A549 (cell line): ENCODE measurements at regions not wholly inside any gene's neighbourhood (a gene's known extent, or its start where the extent isn't known, plus 50 kb on each side); places are given as distances from the start of the nearest gene placed in this dataset.
"Not testable (repeated sequence)": the region's sequence is repeated elsewhere in the genome, so short reads cannot be mapped to it uniquely, and the experiment has no call there.

Experiments used
- ATAC-seq, 2 experiments: fragments of 200-7000 bp in 1 of 2; fragments of >200 bp in 1 of 2; cut with Nextera tagmentation in 1 of 2; cut with Tn5 transposase in 1 of 2; 3 replicates each; pipeline versions ENCODE4 v1.8.0 to v1.9.1; 2018 to 2020; ENCODE audit warnings: mild to moderate bottlenecking in 1 of 2, moderate library complexity in 1 of 2
- CTCF ChIA-PET: fragments of 300-600 bp; sonication (Branson Sonifier 250); formaldehyde crosslinking; extraction: SDS; loops from one replicate; lab custom pipeline; 2021; ENCODE audit warnings: antibody characterized with exemption, inconsistent platforms; lab: Yijun Ruan, JAX
- POLR2A ChIA-PET: fragments of 350-600 bp; formaldehyde crosslinking; extraction: SDS; loops from one replicate; lab custom pipeline; 2021; ENCODE audit warnings: antibody characterized with exemption, inconsistent platforms; lab: Yijun Ruan, JAX
- DNase-seq, 2 experiments: peaks; one replicate each; pipeline versions ENCODE4 v3.0.0 to v3.0.0-alpha.2; 2011 to 2016; ENCODE audit warnings: low read depth in 1 of 2, low spot score in 1 of 2
- FAIRE-seq: peaks from 2 replicates; lab custom pipeline; 2011; peaks lifted over from hg19 to GRCh38; lab: Jason Lieb, UNC
- H3K27ac ChIP-seq, 2 experiments: fragments of >200 bp; sonication (Bioruptor Twin); formaldehyde crosslinking; 3 replicates each; pipeline ENCODE4 v1.5.1; 2016 to 2017
- H3K4me1 ChIP-seq: fragments of >200 bp; sonication (Bioruptor Twin); formaldehyde crosslinking; 3 replicates; pipeline ENCODE4 v1.6.1; 2016
- H3K4me2 ChIP-seq: fragments of >200 bp; sonication (Bioruptor Twin); formaldehyde crosslinking; 3 replicates; pipeline ENCODE4 v1.6.1; 2016
- H3K4me3 ChIP-seq: fragments of >200 bp; sonication (Bioruptor Twin); formaldehyde crosslinking; 3 replicates; pipeline ENCODE4 v1.5.1; 2016
- H3K9me3 ChIP-seq: fragments of >200 bp; sonication (Bioruptor Twin); formaldehyde crosslinking; 3 replicates; pipeline ENCODE4 v1.6.1; 2016
- BHLHE40 ChIP-seq: IDR thresholded peaks from 2 replicates; pipeline ENCODE4 v1.6.1; 2012; ENCODE audit warnings: low read depth, low read length, inconsistent platforms
- CBX8 ChIP-seq: fragments of 200-600 bp; sonication (generic); IDR thresholded peaks from 2 replicates; pipeline ENCODE4 v1.6.1; 2016
- CEBPB ChIP-seq, 2 experiments: fragments of >200 bp in 1 of 2; sonication (Bioruptor Twin) in 1 of 2; formaldehyde crosslinking in 1 of 2; IDR thresholded peaks; 2 replicates each; pipeline ENCODE4 v1.6.1; 2012 to 2016
- CHD2 ChIP-seq: fragments of 150-350 bp; IDR thresholded peaks from 2 replicates; pipeline ENCODE4 v1.6.1; 2014; ENCODE audit warnings: low read length; ENCODE audit not compliant: partially characterized antibody
- CHD4 ChIP-seq: fragments of 200-600 bp; sonication (generic); IDR thresholded peaks from 2 replicates; pipeline ENCODE4 v1.6.1; 2016; ENCODE audit warnings: antibody characterized with exemption, mild to moderate bottlenecking, borderline replicate concordance
- CTCF ChIP-seq: fragments of >200 bp; sonication (Bioruptor Twin); formaldehyde crosslinking; IDR thresholded peaks from 3 replicates; pipeline ENCODE4 v1.5.1; 2016
- EHF ChIP-seq: fragments of 250-450 bp; sonication (Bioruptor Pico); IDR thresholded peaks from 2 replicates; pipeline ENCODE4 v1.5.0; 2020; ENCODE audit warnings: mild to moderate bottlenecking
- EP300 ChIP-seq, 2 experiments: fragments of >200 bp; sonication (Bioruptor Twin); formaldehyde crosslinking; IDR thresholded peaks; 2 replicates in 1 of 2; 3 replicates in 1 of 2; pipeline ENCODE4 v1.6.1; 2016 to 2017
- FOSB ChIP-seq: fragments of 250-450 bp; sonication (Bioruptor Pico); IDR thresholded peaks from 2 replicates; pipeline ENCODE4 v1.5.0; 2020; ENCODE audit warnings: mild to moderate bottlenecking, moderate library complexity
- GATA3 ChIP-seq: IDR thresholded peaks from 2 replicates; pipeline ENCODE4 v1.6.1; 2012; ENCODE audit warnings: borderline replicate concordance
- HDAC2 ChIP-seq: fragments of 200-600 bp; sonication (generic); IDR thresholded peaks from 2 replicates; pipeline ENCODE4 v1.6.1; 2016
- HES2 ChIP-seq: fragments of >200 bp; sonication (Bioruptor Twin); formaldehyde crosslinking; IDR thresholded peaks from 2 replicates; pipeline ENCODE4 v1.6.1; 2016
- HEYL ChIP-seq: fragments of 250-450 bp; sonication (Bioruptor Pico); IDR thresholded peaks from 2 replicates; pipeline ENCODE4 v1.8.0; 2021; ENCODE audit warnings: mild to moderate bottlenecking, moderate library complexity
- HOXA7 ChIP-seq: fragments of 250-450 bp; sonication (Bioruptor Pico); IDR thresholded peaks from 2 replicates; pipeline ENCODE4 v1.5.0; 2020; ENCODE audit warnings: mild to moderate bottlenecking, moderate library complexity
- HOXB13 ChIP-seq: fragments of 250-450 bp; sonication (Bioruptor Pico); IDR thresholded peaks from 2 replicates; pipeline ENCODE4 v1.5.0; 2020; ENCODE audit warnings: low read depth, mild to moderate bottlenecking, moderate library complexity
- HOXB5 ChIP-seq: fragments of 250-450 bp; sonication (Bioruptor Pico); IDR thresholded peaks from 2 replicates; pipeline ENCODE4 v1.5.0; 2020; ENCODE audit warnings: mild to moderate bottlenecking, moderate library complexity
- KDM1A ChIP-seq: fragments of 200-600 bp; sonication (generic); IDR thresholded peaks from 2 replicates; pipeline ENCODE4 v1.6.1; 2016; ENCODE audit warnings: low read depth, mild to moderate bottlenecking
- KDM5A ChIP-seq: fragments of 200-600 bp; sonication (generic); IDR thresholded peaks from 2 replicates; pipeline ENCODE4 v1.6.1; 2016; ENCODE audit warnings: antibody characterized with exemption, mild to moderate bottlenecking
- NFE2L2 ChIP-seq: fragments of 150-350 bp; conservative IDR thresholded peaks from 2 replicates; pipeline ENCODE4 v1.6.1; 2014; ENCODE audit warnings: low read length
- PHF8 ChIP-seq: fragments of 200-600 bp; sonication (generic); IDR thresholded peaks from 2 replicates; pipeline ENCODE4 v1.6.1; 2016; ENCODE audit warnings: low read depth, mild to moderate bottlenecking, antibody characterized with exemption, moderate library complexity, borderline replicate concordance
- POLR2A ChIP-seq: IDR thresholded peaks from 2 replicates; pipeline ENCODE4 v1.6.1; 2012; ENCODE audit warnings: mild to moderate bottlenecking, low read length
- RAD21 ChIP-seq, 2 experiments: fragments of >200 bp in 1 of 2; sonication (Bioruptor Twin) in 1 of 2; formaldehyde crosslinking in 1 of 2; IDR thresholded peaks in 1 of 2; conservative IDR thresholded peaks in 1 of 2; 2 replicates in 1 of 2; 3 replicates in 1 of 2; pipeline ENCODE4 v1.6.1; 2012 to 2018; ENCODE audit warnings: inconsistent platforms in 1 of 2
- RARB ChIP-seq: fragments of 250-450 bp; sonication (Bioruptor Pico); IDR thresholded peaks from 2 replicates; pipeline ENCODE4 v1.8.0; 2021; ENCODE audit warnings: mild to moderate bottlenecking, moderate library complexity
- RCOR1 ChIP-seq: fragments of 150-350 bp; IDR thresholded peaks from 2 replicates; pipeline ENCODE4 v1.6.1; 2014; ENCODE audit warnings: antibody characterized with exemption, low read length, low read depth
- TP53 ChIP-seq: fragments of 250-450 bp; sonication (Bioruptor Pico); IDR thresholded peaks from 2 replicates; pipeline ENCODE4 v1.5.0; 2021; ENCODE audit warnings: mild to moderate bottlenecking, moderate library complexity
- USF2 ChIP-seq: fragments of 450-650 bp; IDR thresholded peaks from 2 replicates; pipeline ENCODE4 v1.6.1; 2014; ENCODE audit warnings: antibody characterized with exemption
- ZFP36 ChIP-seq: fragments of 450-650 bp; IDR thresholded peaks from 2 replicates; pipeline ENCODE4 v1.6.1; 2014; ENCODE audit warnings: borderline replicate concordance; ENCODE audit not compliant: partially characterized antibody
- WGBS: methylation state at CpG from one replicate; pipeline ENCODE4 v1.1.6; 2017; ENCODE audit errors: missing lambda C conversion rate; 5-methylcytosine and 5-hydroxymethylcytosine counted together
- TF ChIP-seq, protein P1 (sequence below): fragments of 250-450 bp; sonication (Bioruptor Pico); IDR thresholded peaks from 2 replicates; pipeline ENCODE4 v1.5.0; 2021; ENCODE audit warnings: mild to moderate bottlenecking, moderate library complexity, borderline replicate concordance

DNA sequence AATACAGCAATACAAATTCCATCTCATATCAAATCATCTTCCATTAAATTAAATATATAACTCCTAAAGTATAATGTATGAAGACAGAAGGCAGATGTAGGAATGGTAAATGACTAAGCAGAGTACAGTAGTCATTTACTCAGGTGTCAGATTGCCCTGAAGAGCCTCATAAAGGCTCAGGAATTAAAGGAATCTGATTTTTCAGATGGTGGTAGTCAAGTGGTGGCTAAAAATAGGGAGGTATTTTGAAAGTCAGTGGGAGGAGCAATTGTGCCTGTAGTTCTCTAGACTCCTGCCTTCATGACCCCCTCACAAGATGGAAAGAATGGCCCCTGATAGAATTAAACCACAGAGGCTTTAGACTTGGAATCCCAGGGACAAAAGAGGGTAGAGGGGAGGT, 142.7 kb upstream of the SYNPR start:
- no peak overlapping the region for H3K4me2 ChIP-seq
- no peak overlapping the region for H3K4me3 ChIP-seq
- ChIA-PET POLR2A (no interaction called here), CTCF (no interaction called here)
- no peak for FAIRE-seq
- DNase-seq: no peak
- no peaks in the 10 kb centered on the region for H3K4me1 ChIP-seq
- no peak for ATAC-seq
- H3K27ac ChIP-seq: no peak overlapping the region
- no peak for TF ChIP-seq CBX8
- TF ChIP-seq RAD21 (conservative IDR thresholded peaks at IDR 0.05 in 1 of 2, IDR thresholded peaks at IDR 0.05 in 1 of 2): no peak
- TF ChIP-seq KDM1A: no peak
- TF ChIP-seq CHD2: no peak
- TF ChIP-seq KDM5A: no peak
- TF ChIP-seq, protein P1, sequence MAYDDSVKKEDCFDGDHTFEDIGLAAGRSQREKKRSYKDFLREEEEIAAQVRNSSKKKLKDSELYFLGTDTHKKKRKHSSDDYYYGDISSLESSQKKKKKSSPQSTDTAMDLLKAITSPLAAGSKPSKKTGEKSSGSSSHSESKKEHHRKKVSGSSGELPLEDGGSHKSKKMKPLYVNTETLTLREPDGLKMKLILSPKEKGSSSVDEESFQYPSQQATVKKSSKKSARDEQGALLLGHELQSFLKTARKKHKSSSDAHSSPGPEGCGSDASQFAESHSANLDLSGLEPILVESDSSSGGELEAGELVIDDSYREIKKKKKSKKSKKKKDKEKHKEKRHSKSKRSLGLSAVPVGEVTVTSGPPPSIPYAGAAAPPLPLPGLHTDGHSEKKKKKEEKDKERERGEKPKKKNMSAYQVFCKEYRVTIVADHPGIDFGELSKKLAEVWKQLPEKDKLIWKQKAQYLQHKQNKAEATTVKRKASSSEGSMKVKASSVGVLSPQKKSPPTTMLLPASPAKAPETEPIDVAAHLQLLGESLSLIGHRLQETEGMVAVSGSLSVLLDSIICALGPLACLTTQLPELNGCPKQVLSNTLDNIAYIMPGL: no peak
- no peak for TF ChIP-seq GATA3
- TF ChIP-seq POLR2A: no peak
- TF ChIP-seq EP300 (IDR thresholded peaks at IDR 0.05): no peak
- TF ChIP-seq RCOR1: no peak
- no peak for TF ChIP-seq TP53 (CRISPR knock-in tag)
- no peak for TF ChIP-seq RARB (CRISPR knock-in tag)
- no peak for TF ChIP-seq FOSB (CRISPR knock-in tag)
- TF ChIP-seq NFE2L2: no peak
- TF ChIP-seq HES2: no peak
- no peak for TF ChIP-seq HOXB5 (CRISPR knock-in tag)
- no peak for TF ChIP-seq ZFP36
- no peak for TF ChIP-seq HOXA7 (CRISPR knock-in tag)
- TF ChIP-seq CHD4: no peak
- H3K9me3 ChIP-seq: no peaks in the 10 kb centered on the region

GRCh38 chr3:63136249-63136648, 141.9 kb upstream of the SYNPR start:
- 57% methylated on average over 20 of the region's 26 CpGs for WGBS
- FAIRE-seq, POLR2A ChIA-PET, H3K4me1 ChIP-seq, CTCF ChIA-PET, H3K9me3 ChIP-seq, DNase-seq, ATAC-seq, H3K4me2 ChIP-seq, H3K4me3 ChIP-seq, H3K27ac ChIP-seq: not testable (repeated sequence)

- H3K9me3 ChIP-seq: no peaks in the 10 kb centered on the region
- no peak overlapping the region for H3K4me2 ChIP-seq
- no peaks in the 10 kb centered on the region for H3K4me1 ChIP-seq
- ATAC-seq: no peak
- TF ChIP-seq HOXA7 (CRISPR knock-in tag) (no peak), RARB (CRISPR knock-in tag) (no peak)
- TF ChIP-seq, all 56 proteins: peak for 0
- DNase-seq (no peak), FAIRE-seq (no peak)
- ChIA-PET CTCF (no interaction called here), POLR2A (no interaction called here)
- Histone ChIP-seq H3K27ac (no peak overlapping the region), H3K4me3 (no peak overlapping the region)
- 2% methylated on average over 2 of the region's 2 CpGs for WGBS
Observed at GRCh38 chr3:63142681-63143080, 135.4 kb upstream of the SYNPR start.

DNA sequence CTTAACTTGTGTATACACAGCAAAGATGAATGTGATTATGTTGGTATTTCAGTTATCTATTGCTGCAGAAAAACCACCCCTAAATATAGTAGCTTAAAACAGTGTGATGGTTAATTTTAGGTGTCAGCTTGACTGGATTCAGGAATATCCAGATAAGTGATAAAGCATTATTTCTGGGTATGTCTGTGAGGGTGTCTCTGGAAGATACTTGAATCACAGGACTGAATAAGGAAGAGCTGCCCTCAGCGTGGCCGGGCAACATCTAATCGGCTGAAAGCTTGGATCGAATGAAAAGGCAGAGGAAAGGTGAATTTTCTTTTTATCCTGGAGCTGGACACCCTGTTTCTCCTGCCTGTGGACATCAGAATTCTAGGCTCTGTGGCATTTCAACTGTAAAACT, 132.0 kb upstream of the SYNPR start:
- Histone ChIP-seq H3K4me1 (no peaks in the 10 kb centered on the region), H3K9me3 (no peaks in the 10 kb centered on the region), H3K27ac (no peak overlapping the region), H3K4me3 (no peak overlapping the region), H3K4me2 (no peak overlapping the region)
- no peak for DNase-seq
- no peak for ATAC-seq
- TF ChIP-seq EHF (CRISPR knock-in tag) (no peak), CTCF (no peak), NFE2L2 (no peak), HOXA7 (CRISPR knock-in tag) (no peak), CEBPB (IDR thresholded peaks at IDR 0.05) (no peak), GATA3 (no peak), HOXB13 (CRISPR knock-in tag) (no peak), HEYL (no peak), BHLHE40 (no peak), USF2 (no peak), PHF8 (no peak), HDAC2 (no peak), HOXB5 (CRISPR knock-in tag) (no peak)
- WGBS: 11% methylated on average over 4 of the region's 4 CpGs
- ChIA-PET CTCF (no interaction called here), POLR2A (no interaction called here)
- FAIRE-seq: no peak
